Stomach (tissue), 8 donors: ENCODE measurements at regions not wholly inside any gene's neighbourhood (a gene's known extent, or its start where the extent isn't known, plus 50 kb on each side); places are given as distances from the start of the nearest gene placed in this dataset.

ENCODE experiments used
- DNase-seq, 2 donors: peaks; one replicate each; pipeline versions ENCODE4 v3.0.0 to v3.0.0-alpha.2; 2013 to 2019
- H3K27ac ChIP-seq, 5 donors: fragments of 200-600 bp in 4 of 5; sonication (generic) in 4 of 5; one replicate each; pipeline ENCODE4 v1.5.1; 2013 to 2019; ENCODE audit warnings: mild to moderate bottlenecking in 1 of 5, moderate library complexity in 1 of 5
- H3K27me3 ChIP-seq, 3 donors: fragments of 200-600 bp; sonication (generic); one replicate each; pipeline ENCODE4 v1.5.1; 2017 to 2019; ENCODE audit warnings: mixed run types in 1 of 3
- H3K36me3 ChIP-seq, 4 donors: fragments of 200-600 bp; sonication (generic); 1 replicate in 3 of 4; 2 replicates in 1 of 4; pipeline ENCODE4 v1.5.1; 2016 to 2019
- H3K4me1 ChIP-seq, 4 donors: fragments of 200-600 bp; sonication (generic); one replicate each; pipeline ENCODE4 v1.5.1; 2016 to 2019
- H3K4me3 ChIP-seq, 4 donors: fragments of 200-600 bp; sonication (generic) in 3 of 4; one replicate each; pipeline ENCODE4 v1.5.1; 2016 to 2019; ENCODE audit warnings: mild to moderate bottlenecking in 1 of 4
- H3K9me3 ChIP-seq, 4 donors: fragments of 200-600 bp; sonication (generic); one replicate each; pipeline ENCODE4 v1.5.1; 2016 to 2019
- EP300 ChIP-seq: sonication (generic); formaldehyde crosslinking; IDR thresholded peaks from one replicate; pipeline ENCODE4 v1.6.1; 2017; ENCODE audit warnings: antibody characterized with exemption
- POLR2A ChIP-seq, 4 donors: fragments of 450-650 bp; IDR thresholded peaks; one replicate each; pipeline ENCODE4 v1.6.1; 2016; ENCODE audit warnings: antibody characterized with exemption in 4 of 4, control low read depth in 2 of 4, mild to moderate bottlenecking in 1 of 4, moderate library complexity in 1 of 4
- POLR2AphosphoS5 ChIP-seq, 3 donors: sonication (generic); formaldehyde crosslinking; IDR thresholded peaks; one replicate each; pipeline ENCODE4 v1.6.1; 2016; ENCODE audit warnings: antibody characterized with exemption in 3 of 3
- WGBS, 5 donors: extraction: QIAGEN DNeasy Blood & Tissue Kit in 3 of 5; methylation state at CpG; one replicate each; pipeline versions ENCODE4 v1.1.5 to v1.1.7; 2013 to 2018; 5-methylcytosine and 5-hydroxymethylcytosine counted together
- intact Hi-C: fragments of 100-400 bp; cut with DNase I; formaldehyde crosslinking; loops from one replicate; pipeline ENCODE4 v1.15.1; 2023; ENCODE audit warnings: low total_unique reads
- TF ChIP-seq, protein P1 (sequence below), 7 experiments: fragments of 450-650 bp in 4 of 7; fragments of 200-600 bp in 3 of 7; sonication (generic) in 3 of 7; IDR thresholded peaks; one replicate each; pipeline ENCODE4 v1.5.1; 2016 to 2019; ENCODE audit warnings: antibody characterized with exemption in 7 of 7, control low read depth in 2 of 7, mild to moderate bottlenecking in 1 of 7
- donor health status: healthy with polysubstance abuse.
- donor health status: Bipolar disorder and iron deficiency.
- donor health status: healthy.

DNA sequence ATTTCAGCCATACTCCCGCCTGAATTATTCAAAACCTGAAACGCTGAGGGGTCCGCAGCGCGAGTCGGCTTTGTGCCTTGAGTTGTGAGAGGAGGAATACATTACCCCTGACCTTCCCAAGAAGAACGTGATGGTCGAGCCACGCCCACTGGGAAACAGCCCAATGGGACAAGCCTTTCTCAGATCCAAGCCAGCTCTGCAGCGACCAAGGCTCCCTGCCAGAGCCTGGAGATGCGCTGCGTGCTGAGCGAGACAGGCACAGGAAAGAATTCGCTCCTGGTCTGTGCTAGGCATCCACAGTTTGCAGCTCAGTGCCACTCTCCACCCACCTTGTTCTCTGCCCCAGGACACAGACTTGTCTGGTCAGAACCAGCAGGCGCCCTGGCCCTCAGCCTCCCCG lies 74.1 kb upstream of the GLI2 start:
- Histone ChIP-seq H3K9me3 (peaks cover 0 to 18% (median 7%) of the 10 kb centered on the region in 4 donors), H3K36me3 (no peaks in the 10 kb centered on the region), H3K4me3 (no peak overlapping the region), H3K27ac (no peak overlapping the region), H3K4me1 (peaks cover 0 to 18% (median 15%) of the 10 kb centered on the region in 4 donors), H3K27me3 (peaks cover 0 to 8% (median 0%) of the 10 kb centered on the region in 3 donors)
- DNase-seq = peak; percentile 53 to 84
- TF ChIP-seq POLR2A (IDR thresholded peaks at IDR 0.05) (no peak), EP300 (no peak), POLR2AphosphoS5 (IDR thresholded peaks at IDR 0.05) (no peak)
- TF ChIP-seq, protein P1, sequence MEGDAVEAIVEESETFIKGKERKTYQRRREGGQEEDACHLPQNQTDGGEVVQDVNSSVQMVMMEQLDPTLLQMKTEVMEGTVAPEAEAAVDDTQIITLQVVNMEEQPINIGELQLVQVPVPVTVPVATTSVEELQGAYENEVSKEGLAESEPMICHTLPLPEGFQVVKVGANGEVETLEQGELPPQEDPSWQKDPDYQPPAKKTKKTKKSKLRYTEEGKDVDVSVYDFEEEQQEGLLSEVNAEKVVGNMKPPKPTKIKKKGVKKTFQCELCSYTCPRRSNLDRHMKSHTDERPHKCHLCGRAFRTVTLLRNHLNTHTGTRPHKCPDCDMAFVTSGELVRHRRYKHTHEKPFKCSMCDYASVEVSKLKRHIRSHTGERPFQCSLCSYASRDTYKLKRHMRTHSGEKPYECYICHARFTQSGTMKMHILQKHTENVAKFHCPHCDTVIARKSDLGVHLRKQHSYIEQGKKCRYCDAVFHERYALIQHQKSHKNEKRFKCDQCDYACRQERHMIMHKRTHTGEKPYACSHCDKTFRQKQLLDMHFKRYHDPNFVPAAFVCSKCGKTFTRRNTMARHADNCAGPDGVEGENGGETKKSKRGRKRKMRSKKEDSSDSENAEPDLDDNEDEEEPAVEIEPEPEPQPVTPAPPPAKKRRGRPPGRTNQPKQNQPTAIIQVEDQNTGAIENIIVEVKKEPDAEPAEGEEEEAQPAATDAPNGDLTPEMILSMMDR (IDR thresholded peaks at IDR 0.05) = no peak
- WGBS, 5 donors = 14 to 17% (median 16%) methylated on average over 16 of the region's 16 CpGs
- intact Hi-C loops = no loop called here

DNA sequence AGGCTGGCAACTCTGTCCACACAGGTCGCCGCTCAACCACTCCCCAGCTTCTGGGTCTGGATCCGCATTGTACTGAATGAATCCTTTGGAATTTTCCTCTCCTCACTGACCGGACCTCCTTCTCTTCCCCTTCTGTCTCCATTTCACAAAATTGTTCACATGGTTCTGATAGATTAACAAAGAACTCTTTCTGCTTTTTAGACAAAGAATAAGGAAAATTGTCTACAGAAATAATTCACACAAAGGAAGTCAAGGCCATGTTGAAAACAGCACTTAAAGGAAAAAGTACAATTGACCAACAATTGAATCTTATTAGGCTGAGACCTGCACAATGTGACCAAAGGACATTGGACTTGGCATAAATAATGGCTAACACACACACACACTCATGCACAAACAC lies 73.6 kb upstream of the GLI2 start:
- WGBS, 5 donors = 88 to 94% (median 89%) methylated on average over 4 of the region's 4 CpGs
- H3K4me3 ChIP-seq = no peak overlapping the region
- intact Hi-C loops = no loop called here

DNA sequence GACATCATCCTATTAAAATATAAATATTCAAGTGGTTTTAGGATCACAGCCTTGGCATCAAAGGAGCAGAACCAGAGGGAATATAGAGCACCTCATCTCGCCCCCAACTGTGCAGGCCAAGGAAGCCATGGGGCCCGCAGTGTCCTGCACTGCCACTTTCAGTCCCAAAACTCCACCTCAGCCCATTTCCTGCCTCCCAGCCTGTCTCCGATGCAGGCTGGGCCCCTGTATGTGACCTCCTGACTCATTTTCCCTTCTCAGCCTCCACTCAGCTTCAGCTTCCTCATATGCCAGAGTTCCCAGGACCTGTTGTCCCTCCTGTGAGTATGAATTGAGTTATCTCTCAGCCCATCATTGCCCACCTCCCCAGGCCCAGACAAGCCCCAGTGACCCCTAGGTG lies 72.9 kb upstream of the GLI2 start:
- peaks cover 0 to 22% (median 11%) of the 10 kb centered on the region in 4 donors for H3K9me3 ChIP-seq
- TF ChIP-seq POLR2AphosphoS5 (IDR thresholded peaks at IDR 0.05) = no peak
- no peak for TF ChIP-seq POLR2A (IDR thresholded peaks at IDR 0.05)
- no peak for TF ChIP-seq EP300
- TF ChIP-seq, protein P1 (IDR thresholded peaks at IDR 0.05) = no peak
- no peak overlapping the region for H3K4me3 ChIP-seq
- DNase-seq = no peak
- no peaks in the 10 kb centered on the region for H3K36me3 ChIP-seq
- peaks cover 0 to 8% (median 0%) of the 10 kb centered on the region in 3 donors for H3K27me3 ChIP-seq
- peaks cover 0 to 17% (median 13%) of the 10 kb centered on the region in 4 donors for H3K4me1 ChIP-seq
- H3K27ac ChIP-seq = no peak overlapping the region
- intact Hi-C loops = no loop called here
- WGBS, 5 donors = 84 to 90% (median 88%) methylated on average over 3 of the region's 3 CpGs

More for the DNA sequence above, 73.6 kb upstream of the GLI2 start:
- no peak for TF ChIP-seq EP300
- no peaks in the 10 kb centered on the region for H3K36me3 ChIP-seq
- peaks cover 0 to 22% (median 9%) of the 10 kb centered on the region in 4 donors for H3K9me3 ChIP-seq
- peaks cover 0 to 8% (median 0%) of the 10 kb centered on the region in 3 donors for H3K27me3 ChIP-seq
- peak in 1 of 2 donors; percentile 16 for DNase-seq
- no peak overlapping the region for H3K27ac ChIP-seq
- peaks cover 0 to 17% (median 13%) of the 10 kb centered on the region in 4 donors for H3K4me1 ChIP-seq

DNA sequence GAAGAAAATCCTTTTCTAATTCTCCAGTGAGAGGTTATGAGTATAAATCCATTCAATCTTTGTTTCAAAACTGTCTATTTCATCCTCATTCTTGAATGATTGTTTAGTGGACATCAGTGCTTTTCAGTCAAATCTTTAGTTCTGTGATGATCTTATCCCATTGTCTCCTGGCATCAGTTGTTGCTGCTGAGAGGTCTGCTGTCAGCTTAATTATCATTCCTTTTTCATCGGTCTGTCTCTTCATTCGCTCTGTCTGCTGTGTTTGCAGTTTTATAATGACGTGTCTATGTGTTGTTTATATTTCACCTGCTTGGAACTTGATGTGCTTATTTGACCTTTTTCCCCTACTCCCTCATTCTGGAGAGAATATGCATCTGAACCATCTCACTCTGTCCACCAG lies 69.2 kb upstream of the GLI2 start:
- WGBS, 5 donors = 52 to 75% (median 55%) methylated on average over 3 of the region's 3 CpGs
- intact Hi-C loops = no loop called here
- Histone ChIP-seq H3K4me3 (no peak overlapping the region), H3K27me3 (peaks cover 0 to 34% (median 13%) of the 10 kb centered on the region in 3 donors), H3K4me1 (peaks cover 0 to 15% (median 11%) of the 10 kb centered on the region in 4 donors), H3K27ac (no peak overlapping the region), H3K36me3 (no peaks in the 10 kb centered on the region), H3K9me3 (peaks cover 0 to 22% (median 11%) of the 10 kb centered on the region in 4 donors)
- DNase-seq = no peak
- TF ChIP-seq, protein P1 (IDR thresholded peaks at IDR 0.05) = no peak
- no peak for TF ChIP-seq EP300
- TF ChIP-seq POLR2AphosphoS5 (IDR thresholded peaks at IDR 0.05) = no peak
- TF ChIP-seq POLR2A (IDR thresholded peaks at IDR 0.05) = no peak

DNA sequence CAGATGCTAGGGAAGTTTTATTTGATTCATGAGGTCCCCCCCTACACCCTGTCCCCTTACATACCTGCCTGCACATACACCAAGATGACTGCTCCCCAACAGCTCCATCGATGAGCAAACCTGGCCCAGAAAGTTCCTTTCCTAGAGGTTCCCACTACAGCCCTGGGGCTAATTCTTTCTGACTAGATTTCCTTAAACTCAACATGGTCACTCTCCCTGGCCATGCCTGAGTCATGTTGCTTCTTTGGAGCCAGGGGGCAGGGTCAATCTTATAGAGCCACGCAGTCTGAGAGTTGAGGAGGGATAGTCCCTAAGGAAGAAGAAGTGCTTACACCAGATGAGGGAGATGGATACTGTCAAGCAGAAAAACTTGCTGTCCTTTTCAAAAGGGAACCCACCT lies 67.7 kb upstream of the GLI2 start:
- Histone ChIP-seq H3K27ac (no peak overlapping the region), H3K36me3 (no peaks in the 10 kb centered on the region), H3K4me1 (peaks cover 0 to 11% (median 7%) of the 10 kb centered on the region in 4 donors), H3K4me3 (no peak overlapping the region), H3K27me3 (peaks cover 0 to 43% (median 13%) of the 10 kb centered on the region in 3 donors), H3K9me3 (peaks cover 0 to 22% (median 11%) of the 10 kb centered on the region in 4 donors)
- no peak for TF ChIP-seq POLR2AphosphoS5 (IDR thresholded peaks at IDR 0.05)
- TF ChIP-seq POLR2A (IDR thresholded peaks at IDR 0.05) = no peak
- TF ChIP-seq, protein P1 (IDR thresholded peaks at IDR 0.05) = no peak
- no peak for TF ChIP-seq EP300
- intact Hi-C loops = no loop called here
- 88 to 96% (median 94%) methylated on average over 2 of the region's 2 CpGs for whole genome bisulfite sequencing, 5 donors
- DNase-seq = peak in 1 of 2 donors; percentile 3
